GM19240 (cell line): ENCODE measurements at regions not wholly inside any gene's neighbourhood (a gene's known extent, or its start where the extent isn't known, plus 50 kb on each side); places are given as distances from the start of the nearest gene placed in this dataset.
"Not testable (repeated sequence)": the region's sequence is repeated elsewhere in the genome, so short reads cannot be mapped to it uniquely, and the experiment has no call there.

Experiments used
- DNase-seq: peaks from one replicate; pipeline ENCODE4 v3.0.0; 2011; ENCODE audit warnings: low spot score; ENCODE audit not compliant: insufficient read length

- no peak for DNase-seq
Measured at GRCh38 chr1:234765181-234765580, 155.2 kb upstream of the IRF2BP2 start.

- DNase-seq: no peak
Measured at GRCh38 chr1:234763910-234764309, 153.9 kb upstream of the IRF2BP2 start.

- DNase-seq: no peak
Measured at GRCh38 chr1:234763367-234763766, 153.4 kb upstream of the IRF2BP2 start.

GRCh38 chr1:234762127-234762526, 152.1 kb upstream of the IRF2BP2 start:
- DNase-seq: not testable (repeated sequence)

GRCh38 chr1:234760303-234760723, 150.3 kb upstream of the IRF2BP2 start:
- no peak for DNase-seq

GRCh38 chr1:234759888-234760287, 149.9 kb upstream of the IRF2BP2 start:
- DNase-seq: no peak

- no peak for DNase-seq
Measured at GRCh38 chr1:234758851-234759250, 148.9 kb upstream of the IRF2BP2 start.

GRCh38 chr1:234756857-234757256, 146.9 kb upstream of the IRF2BP2 start:
- DNase-seq: no peak

- DNase-seq: no peak
Measured at GRCh38 chr1:234756066-234756774, 146.2 kb upstream of the IRF2BP2 start.

GRCh38 chr1:234755449-234755863, 145.5 kb upstream of the IRF2BP2 start:
- no peak for DNase-seq

GRCh38 chr1:234753979-234754378, 144.0 kb upstream of the IRF2BP2 start:
- DNase-seq: no peak

- DNase-seq: no peak
Measured at GRCh38 chr1:234752927-234753326, 142.9 kb upstream of the IRF2BP2 start.

- no peak for DNase-seq
Measured at GRCh38 chr1:234751678-234752077, 141.7 kb upstream of the IRF2BP2 start.

GRCh38 chr1:234750922-234751627, 141.1 kb upstream of the IRF2BP2 start:
- DNase-seq: no peak

- no peak for DNase-seq
Measured at GRCh38 chr1:234748713-234749112, 138.7 kb upstream of the IRF2BP2 start.

GRCh38 chr1:234748066-234748465, 138.1 kb upstream of the IRF2BP2 start:
- DNase-seq: no peak

GRCh38 chr1:234746798-234747196, 136.8 kb upstream of the IRF2BP2 start:
- DNase-seq: no peak

- DNase-seq: no peak
Measured at GRCh38 chr1:234745844-234746797, 136.1 kb upstream of the IRF2BP2 start.

GRCh38 chr1:234745276-234745675, 135.3 kb upstream of the IRF2BP2 start:
- DNase-seq: no peak

GRCh38 chr1:234743791-234744611, 134.0 kb upstream of the IRF2BP2 start:
- DNase-seq: no peak

GRCh38 chr1:234742622-234743021, 132.6 kb upstream of the IRF2BP2 start:
- DNase-seq: no peak
